SK-N-SH treated with all-trans-retinoic acid at 6 μM for 48 hours (cell line): ENCODE measurements at regions not wholly inside any gene's neighbourhood (a gene's known extent, or its start where the extent isn't known, plus 50 kb on each side); places are given as distances from the start of the nearest gene placed in this dataset.

Source experiments
- ATAC-seq: fragments of 200-7000 bp; cut with Tn5 transposase; 3 replicates; pipeline ENCODE4 v1.9.1; 2020; ENCODE audit warnings: mild to moderate bottlenecking, moderate library complexity
- ARNTL ChIP-seq: fragments of 450-650 bp; formaldehyde crosslinking; IDR thresholded peaks from 2 replicates; pipeline ENCODE4 v1.5.0; 2020; ENCODE audit warnings: low read depth, mild to moderate bottlenecking, moderate library complexity, borderline replicate concordance
- CREB5 ChIP-seq: fragments of 250-450 bp; sonication (Bioruptor Pico); IDR thresholded peaks from 2 replicates; pipeline ENCODE4 v1.5.1; 2020; ENCODE audit warnings: low read depth, mild to moderate bottlenecking, moderate library complexity
- CSDC2 ChIP-seq: fragments of 250-450 bp; sonication (Bioruptor Pico); IDR thresholded peaks from 2 replicates; pipeline ENCODE4 v1.5.0; 2020; ENCODE audit warnings: mild to moderate bottlenecking, moderate library complexity
- CSRNP3 ChIP-seq: fragments of 250-450 bp; sonication (Bioruptor Pico); IDR thresholded peaks from 2 replicates; pipeline ENCODE4 v1.5.1; 2021; ENCODE audit warnings: mild to moderate bottlenecking, moderate library complexity
- ESRRG ChIP-seq: fragments of 250-450 bp; sonication (Bioruptor Pico); IDR thresholded peaks from 2 replicates; pipeline ENCODE4 v1.6.1; 2021; ENCODE audit warnings: mild to moderate bottlenecking
- ISL1 ChIP-seq: fragments of 250-450 bp; sonication (Bioruptor Pico); IDR thresholded peaks from 2 replicates; pipeline ENCODE4 v2.1.2; 2022; ENCODE audit warnings: mild to moderate bottlenecking, moderate library complexity
- OSR1 ChIP-seq: fragments of 250-450 bp; sonication (Bioruptor Pico); IDR thresholded peaks from 2 replicates; pipeline ENCODE4 v1.8.0; 2022; ENCODE audit warnings: moderate library complexity, mild to moderate bottlenecking, inconsistent platforms
- PPARA ChIP-seq: fragments of 250-450 bp; sonication (Bioruptor Pico); IDR thresholded peaks from 2 replicates; pipeline ENCODE4 v1.5.0; 2020; ENCODE audit warnings: mild to moderate bottlenecking, borderline replicate concordance
- RARB ChIP-seq: fragments of 250-450 bp; sonication (Bioruptor Pico); IDR thresholded peaks from 2 replicates; pipeline ENCODE4 v1.8.0; 2021; ENCODE audit warnings: mild to moderate bottlenecking, moderate library complexity
- TCF4 ChIP-seq: fragments of 250-450 bp; sonication (Bioruptor Pico); IDR thresholded peaks from 2 replicates; pipeline ENCODE4 v1.8.0; 2021; ENCODE audit warnings: mild to moderate bottlenecking, moderate library complexity, borderline replicate concordance
- TOX ChIP-seq: fragments of 250-450 bp; sonication (Bioruptor Pico); IDR thresholded peaks from 2 replicates; pipeline ENCODE4 v1.8.0; 2021; ENCODE audit warnings: mild to moderate bottlenecking, moderate library complexity, borderline replicate concordance
- ZC3H10 ChIP-seq: fragments of 250-450 bp; sonication (Bioruptor Pico); IDR thresholded peaks from 2 replicates; pipeline ENCODE4 v1.5.1; 2021; ENCODE audit warnings: mild to moderate bottlenecking, moderate library complexity
- ZFP3 ChIP-seq: fragments of 250-450 bp; sonication (Bioruptor Pico); IDR thresholded peaks from 2 replicates; pipeline ENCODE4 v1.5.0; 2020; ENCODE audit warnings: mild to moderate bottlenecking, moderate library complexity
- ZFP30 ChIP-seq: fragments of 450-650 bp; formaldehyde crosslinking; IDR thresholded peaks from 2 replicates; pipeline ENCODE4 v1.5.0; 2022; ENCODE audit warnings: mild to moderate bottlenecking, moderate library complexity
- ZNF565 ChIP-seq: fragments of 450-650 bp; formaldehyde crosslinking; conservative IDR thresholded peaks from 2 replicates; pipeline ENCODE4 v1.5.0; 2020; ENCODE audit warnings: low read depth, mild to moderate bottlenecking, moderate library complexity
- ZNF70 ChIP-seq: fragments of 450-650 bp; formaldehyde crosslinking; IDR thresholded peaks from 2 replicates; pipeline ENCODE4 v1.5.0; 2020; ENCODE audit warnings: mild to moderate bottlenecking, moderate library complexity
- ZNF8 ChIP-seq: fragments of 450-650 bp; formaldehyde crosslinking; IDR thresholded peaks from 2 replicates; pipeline ENCODE4 v1.5.0; 2020; ENCODE audit warnings: mild to moderate bottlenecking, moderate library complexity
- TF ChIP-seq, protein P1 (sequence below): fragments of 250-450 bp; sonication (Bioruptor Pico); IDR thresholded peaks from 2 replicates; pipeline ENCODE4 v1.8.0; 2020; ENCODE audit warnings: mild to moderate bottlenecking, moderate library complexity, borderline replicate concordance
- TF ChIP-seq, protein P2 (sequence below): fragments of 250-450 bp; sonication (Bioruptor Pico); IDR thresholded peaks from 2 replicates; pipeline ENCODE4 v1.5.0; 2020; ENCODE audit warnings: mild to moderate bottlenecking, moderate library complexity

DNA sequence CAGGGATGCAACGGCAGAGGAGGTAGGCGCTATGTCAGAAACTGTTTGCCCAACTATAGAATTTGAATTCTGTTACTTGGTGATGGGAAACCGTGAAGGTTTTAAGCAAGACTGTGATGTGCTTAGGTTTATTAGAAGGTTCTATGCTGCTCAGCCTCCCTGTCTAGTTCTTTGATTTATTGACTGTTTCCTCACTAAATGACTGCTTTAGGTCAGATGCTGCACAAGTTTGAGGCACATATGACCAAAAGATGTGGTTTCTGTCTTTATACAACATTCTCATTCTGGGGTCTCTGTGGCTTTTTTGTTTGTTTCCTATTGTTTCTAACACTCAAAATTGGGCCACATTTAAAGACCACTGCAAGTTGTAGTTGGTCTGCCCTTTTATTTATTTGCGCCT is 323.0 kb upstream of the OBI1 start:
- no peak for ATAC-seq

DNA sequence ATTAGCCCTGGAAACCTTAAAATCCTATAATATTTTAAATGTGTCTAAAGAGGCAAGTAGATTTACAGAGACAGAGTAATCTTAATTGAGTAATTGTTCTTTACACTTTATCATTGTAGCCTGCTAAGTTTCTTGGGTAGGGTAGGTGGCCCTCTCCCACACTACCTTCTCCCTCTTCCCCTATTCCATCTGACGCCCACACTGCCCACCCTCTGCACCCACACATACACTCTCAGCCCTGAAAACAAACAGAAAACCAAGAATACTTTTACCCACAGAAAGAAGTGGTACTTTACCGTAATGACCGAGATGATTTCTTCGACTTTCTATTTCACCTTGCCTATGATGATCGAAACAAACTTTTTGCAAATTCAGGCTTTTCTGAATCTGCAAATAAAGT is 320.4 kb upstream of the OBI1 start:
- ATAC-seq, result no peak
- TF ChIP-seq ZNF70 (CRISPR knock-in tag) (no peak), ISL1 (CRISPR knock-in tag) (no peak), PPARA (no peak), ZC3H10 (CRISPR knock-in tag) (no peak), ZFP3 (CRISPR knock-in tag) (no peak), ARNTL (no peak), ESRRG (CRISPR knock-in tag) (no peak), ZNF8 (CRISPR knock-in tag) (no peak), TOX (CRISPR knock-in tag) (no peak), ZNF565 (CRISPR knock-in tag) (no peak), CSRNP3 (CRISPR knock-in tag) (no peak), CSDC2 (CRISPR knock-in tag) (no peak), CREB5 (CRISPR knock-in tag) (no peak)
- TF ChIP-seq, protein P1, sequence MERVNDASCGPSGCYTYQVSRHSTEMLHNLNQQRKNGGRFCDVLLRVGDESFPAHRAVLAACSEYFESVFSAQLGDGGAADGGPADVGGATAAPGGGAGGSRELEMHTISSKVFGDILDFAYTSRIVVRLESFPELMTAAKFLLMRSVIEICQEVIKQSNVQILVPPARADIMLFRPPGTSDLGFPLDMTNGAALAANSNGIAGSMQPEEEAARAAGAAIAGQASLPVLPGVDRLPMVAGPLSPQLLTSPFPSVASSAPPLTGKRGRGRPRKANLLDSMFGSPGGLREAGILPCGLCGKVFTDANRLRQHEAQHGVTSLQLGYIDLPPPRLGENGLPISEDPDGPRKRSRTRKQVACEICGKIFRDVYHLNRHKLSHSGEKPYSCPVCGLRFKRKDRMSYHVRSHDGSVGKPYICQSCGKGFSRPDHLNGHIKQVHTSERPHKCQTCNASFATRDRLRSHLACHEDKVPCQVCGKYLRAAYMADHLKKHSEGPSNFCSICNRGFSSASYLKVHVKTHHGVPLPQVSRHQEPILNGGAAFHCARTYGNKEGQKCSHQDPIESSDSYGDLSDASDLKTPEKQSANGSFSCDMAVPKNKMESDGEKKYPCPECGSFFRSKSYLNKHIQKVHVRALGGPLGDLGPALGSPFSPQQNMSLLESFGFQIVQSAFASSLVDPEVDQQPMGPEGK (CRISPR knock-in tag), result no peak

More for the DNA sequence above, 323.0 kb upstream of the OBI1 start:
- TF ChIP-seq TOX (CRISPR knock-in tag) (no peak), RARB (CRISPR knock-in tag) (no peak), ZNF70 (CRISPR knock-in tag) (no peak), ZFP30 (no peak), ARNTL (no peak), TCF4 (CRISPR knock-in tag) (no peak), CREB5 (CRISPR knock-in tag) (no peak), CSRNP3 (CRISPR knock-in tag) (no peak), ZNF565 (CRISPR knock-in tag) (no peak), ZNF8 (CRISPR knock-in tag) (no peak), OSR1 (CRISPR knock-in tag) (no peak), ZC3H10 (CRISPR knock-in tag) (no peak), ESRRG (CRISPR knock-in tag) (no peak), ISL1 (CRISPR knock-in tag) (no peak)
- TF ChIP-seq, protein P2, sequence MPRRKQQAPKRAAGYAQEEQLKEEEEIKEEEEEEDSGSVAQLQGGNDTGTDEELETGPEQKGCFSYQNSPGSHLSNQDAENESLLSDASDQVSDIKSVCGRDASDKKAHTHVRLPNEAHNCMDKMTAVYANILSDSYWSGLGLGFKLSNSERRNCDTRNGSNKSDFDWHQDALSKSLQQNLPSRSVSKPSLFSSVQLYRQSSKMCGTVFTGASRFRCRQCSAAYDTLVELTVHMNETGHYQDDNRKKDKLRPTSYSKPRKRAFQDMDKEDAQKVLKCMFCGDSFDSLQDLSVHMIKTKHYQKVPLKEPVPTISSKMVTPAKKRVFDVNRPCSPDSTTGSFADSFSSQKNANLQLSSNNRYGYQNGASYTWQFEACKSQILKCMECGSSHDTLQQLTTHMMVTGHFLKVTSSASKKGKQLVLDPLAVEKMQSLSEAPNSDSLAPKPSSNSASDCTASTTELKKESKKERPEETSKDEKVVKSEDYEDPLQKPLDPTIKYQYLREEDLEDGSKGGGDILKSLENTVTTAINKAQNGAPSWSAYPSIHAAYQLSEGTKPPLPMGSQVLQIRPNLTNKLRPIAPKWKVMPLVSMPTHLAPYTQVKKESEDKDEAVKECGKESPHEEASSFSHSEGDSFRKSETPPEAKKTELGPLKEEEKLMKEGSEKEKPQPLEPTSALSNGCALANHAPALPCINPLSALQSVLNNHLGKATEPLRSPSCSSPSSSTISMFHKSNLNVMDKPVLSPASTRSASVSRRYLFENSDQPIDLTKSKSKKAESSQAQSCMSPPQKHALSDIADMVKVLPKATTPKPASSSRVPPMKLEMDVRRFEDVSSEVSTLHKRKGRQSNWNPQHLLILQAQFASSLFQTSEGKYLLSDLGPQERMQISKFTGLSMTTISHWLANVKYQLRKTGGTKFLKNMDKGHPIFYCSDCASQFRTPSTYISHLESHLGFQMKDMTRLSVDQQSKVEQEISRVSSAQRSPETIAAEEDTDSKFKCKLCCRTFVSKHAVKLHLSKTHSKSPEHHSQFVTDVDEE (CRISPR knock-in tag), result no peak
- TF ChIP-seq, protein P1 (CRISPR knock-in tag), result no peak
- TF ChIP-seq, all 23 proteins: peak for 0
